GM21786 (cell line): ENCODE measurements at regions not wholly inside any gene's neighbourhood (a gene's known extent, or its start where the extent isn't known, plus 50 kb on each side); places are given as distances from the start of the nearest gene placed in this dataset.
A peak's percentile ranks its signal among the peaks of the same experiment; 100 is the strongest.

Experiments used
- ATAC-seq: cut with Tn5 transposase; IDR thresholded peaks from one replicate; pipeline ENCODE4 v1.9.1; 2021; ENCODE audit not compliant: unreplicated experiment

GRCh38 chr5:82381591-82381990, 103.4 kb upstream of the RPS23 start:
- no peak for ATAC-seq

- no peak for ATAC-seq
Observed at GRCh38 chr5:82376307-82376706, 98.2 kb upstream of the RPS23 start.

- ATAC-seq, result no peak
Observed at GRCh38 chr5:82375488-82376244, 97.5 kb upstream of the RPS23 start.

- ATAC-seq, result no peak
Observed at GRCh38 chr5:82374637-82375036, 96.5 kb upstream of the RPS23 start.

- no peak for ATAC-seq
Observed at GRCh38 chr5:82367930-82368329, 89.8 kb upstream of the RPS23 start.

GRCh38 chr5:82365744-82366228, 87.6 kb upstream of the RPS23 start:
- no peak for ATAC-seq

GRCh38 chr5:82365026-82365425, 86.9 kb upstream of the RPS23 start:
- no peak for ATAC-seq

- ATAC-seq, result no peak
Observed at GRCh38 chr5:82364497-82364896, 86.3 kb upstream of the RPS23 start.

GRCh38 chr5:82363524-82363923, 85.4 kb upstream of the RPS23 start:
- ATAC-seq, result no peak

- ATAC-seq, result no peak
Observed at GRCh38 chr5:82362636-82363035, 84.5 kb upstream of the RPS23 start.

- ATAC-seq, result no peak
Observed at GRCh38 chr5:82360022-82360421, 81.9 kb upstream of the RPS23 start.

GRCh38 chr5:82359272-82359671, 81.1 kb upstream of the RPS23 start:
- no peak for ATAC-seq

GRCh38 chr5:82358457-82358856, 80.3 kb upstream of the RPS23 start:
- ATAC-seq, result no peak

GRCh38 chr5:82356808-82357671, 78.9 kb upstream of the RPS23 start:
- ATAC-seq, result peak; percentile 76

GRCh38 chr5:82356021-82356420, 77.9 kb upstream of the RPS23 start:
- no peak for ATAC-seq

GRCh38 chr5:82355496-82355895, 77.3 kb upstream of the RPS23 start:
- ATAC-seq, result no peak

GRCh38 chr5:82355053-82355452, 76.9 kb upstream of the RPS23 start:
- no peak for ATAC-seq

GRCh38 chr5:82354543-82354942, 76.4 kb upstream of the RPS23 start:
- no peak for ATAC-seq

GRCh38 chr5:82353522-82353921, 75.4 kb upstream of the RPS23 start:
- ATAC-seq, result no peak

GRCh38 chr5:82352146-82352791, 74.1 kb upstream of the RPS23 start:
- ATAC-seq, result no peak

GRCh38 chr5:82351754-82352145, 73.6 kb upstream of the RPS23 start:
- peak; percentile 58 for ATAC-seq

GRCh38 chr5:82351297-82351696, 73.1 kb upstream of the RPS23 start:
- ATAC-seq, result no peak
